ENCODE measurements at regions not wholly inside any gene's neighbourhood (a gene's known extent, or its start where the extent isn't known, plus 50 kb on each side); places are given as distances from the start of the nearest gene placed in this dataset.

DNA sequence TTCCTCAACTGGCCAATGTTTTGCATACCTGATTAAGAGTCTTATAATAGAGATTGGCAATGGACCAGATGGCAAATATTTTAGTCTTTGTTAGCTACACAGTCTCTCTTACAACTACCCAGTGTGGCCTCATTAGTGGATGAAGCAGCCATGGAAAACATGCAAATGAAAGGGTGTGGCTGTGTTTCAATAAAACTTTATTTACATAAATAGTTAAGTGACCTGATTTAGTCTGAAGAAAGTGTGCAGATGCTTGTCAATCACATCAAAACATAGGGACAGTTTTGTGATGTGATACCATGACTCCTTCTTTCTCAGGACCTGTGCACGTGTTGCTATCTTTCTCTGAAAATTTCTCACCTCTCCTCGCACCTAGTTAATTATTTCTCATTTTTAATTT, 309.8 kb upstream of the GRM7 start:
- no peak for DNase-seq (ENCODE audit: low spot score in 2 of 2)
- TF ChIP-seq, protein P1, sequence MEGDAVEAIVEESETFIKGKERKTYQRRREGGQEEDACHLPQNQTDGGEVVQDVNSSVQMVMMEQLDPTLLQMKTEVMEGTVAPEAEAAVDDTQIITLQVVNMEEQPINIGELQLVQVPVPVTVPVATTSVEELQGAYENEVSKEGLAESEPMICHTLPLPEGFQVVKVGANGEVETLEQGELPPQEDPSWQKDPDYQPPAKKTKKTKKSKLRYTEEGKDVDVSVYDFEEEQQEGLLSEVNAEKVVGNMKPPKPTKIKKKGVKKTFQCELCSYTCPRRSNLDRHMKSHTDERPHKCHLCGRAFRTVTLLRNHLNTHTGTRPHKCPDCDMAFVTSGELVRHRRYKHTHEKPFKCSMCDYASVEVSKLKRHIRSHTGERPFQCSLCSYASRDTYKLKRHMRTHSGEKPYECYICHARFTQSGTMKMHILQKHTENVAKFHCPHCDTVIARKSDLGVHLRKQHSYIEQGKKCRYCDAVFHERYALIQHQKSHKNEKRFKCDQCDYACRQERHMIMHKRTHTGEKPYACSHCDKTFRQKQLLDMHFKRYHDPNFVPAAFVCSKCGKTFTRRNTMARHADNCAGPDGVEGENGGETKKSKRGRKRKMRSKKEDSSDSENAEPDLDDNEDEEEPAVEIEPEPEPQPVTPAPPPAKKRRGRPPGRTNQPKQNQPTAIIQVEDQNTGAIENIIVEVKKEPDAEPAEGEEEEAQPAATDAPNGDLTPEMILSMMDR (IDR thresholded peaks at IDR 0.05) = no peak
- no peak for TF ChIP-seq POLR2AphosphoS5 (IDR thresholded peaks at IDR 0.05)
- TF ChIP-seq POLR2A (IDR thresholded peaks at IDR 0.05) = no peak
- Histone ChIP-seq H3K9me3 (peaks cover 11 to 27% of the 10 kb centered on the region in 2 donors), H3K4me3 (no peak overlapping the region), H3K27ac (no peak overlapping the region), H3K4me1 (no peaks in the 10 kb centered on the region), H3K36me3 (no peaks in the 10 kb centered on the region), H3K27me3 (no peaks in the 10 kb centered on the region)
- intact Hi-C loops (cut with DNase I; ENCODE audit: low total_unique reads) = no loop called here

DNA sequence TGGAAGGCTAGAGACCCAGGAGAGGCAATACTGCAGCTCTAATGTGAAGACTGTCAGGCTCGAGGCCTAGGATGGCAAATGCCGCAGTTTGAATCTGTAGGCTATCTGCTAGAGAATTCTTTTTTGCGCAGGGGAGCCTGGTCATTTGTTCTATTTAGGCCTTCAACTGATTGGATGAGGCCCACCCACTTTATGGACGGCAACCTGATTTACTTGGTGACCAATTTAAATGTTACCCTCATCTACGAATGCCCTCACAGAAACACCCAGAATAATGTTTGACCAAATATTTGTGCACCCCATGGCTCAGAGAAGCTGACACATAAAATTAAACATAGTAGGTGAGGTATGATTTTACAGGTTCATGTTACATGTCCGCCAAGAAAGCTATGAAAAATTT, 300.7 kb upstream of the GRM7 start:
- Histone ChIP-seq H3K27me3 (no peaks in the 10 kb centered on the region), H3K9me3 (no peaks in the 10 kb centered on the region), H3K4me1 (no peaks in the 10 kb centered on the region), H3K27ac (no peak overlapping the region), H3K36me3 (no peaks in the 10 kb centered on the region), H3K4me3 (no peak overlapping the region)
- no peak for DNase-seq (ENCODE audit: low spot score in 2 of 2)
- intact Hi-C loops (cut with DNase I; ENCODE audit: low total_unique reads) = no loop called here
- TF ChIP-seq POLR2AphosphoS5 (IDR thresholded peaks at IDR 0.05) (no peak), POLR2A (IDR thresholded peaks at IDR 0.05) (no peak)
- TF ChIP-seq, protein P1 (IDR thresholded peaks at IDR 0.05) = no peak

DNA sequence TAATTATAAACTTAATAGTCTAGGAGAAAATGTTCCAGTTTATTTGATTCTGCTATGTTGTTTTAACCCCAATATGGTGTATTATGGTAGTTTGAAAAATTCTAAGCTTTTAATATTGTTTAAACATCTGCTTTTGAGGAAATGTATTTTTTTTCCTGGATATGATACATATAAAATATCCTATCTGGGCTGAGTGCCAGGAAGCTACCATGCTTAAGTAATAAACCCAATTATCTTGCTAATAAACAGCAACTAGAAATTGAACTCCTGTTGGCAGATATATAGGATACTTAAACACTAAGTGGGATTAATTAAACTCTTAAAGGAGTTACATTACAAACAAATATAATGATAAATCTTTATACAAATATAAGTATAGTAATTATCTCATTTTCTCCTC, 293.7 kb upstream of the GRM7 start:
- TF ChIP-seq POLR2A (IDR thresholded peaks at IDR 0.05) (no peak), POLR2AphosphoS5 (IDR thresholded peaks at IDR 0.05) (no peak)
- TF ChIP-seq, protein P1 (IDR thresholded peaks at IDR 0.05) = no peak
- intact Hi-C loops (cut with DNase I; ENCODE audit: low total_unique reads) = no loop called here
- no peak overlapping the region for H3K27ac ChIP-seq
- H3K9me3 ChIP-seq = no peaks in the 10 kb centered on the region
- H3K27me3 ChIP-seq = no peaks in the 10 kb centered on the region
- no peak overlapping the region for H3K4me3 ChIP-seq
- no peaks in the 10 kb centered on the region for H3K36me3 ChIP-seq
- no peak for DNase-seq (ENCODE audit: low spot score in 2 of 2)
- H3K4me1 ChIP-seq = no peaks in the 10 kb centered on the region

DNA sequence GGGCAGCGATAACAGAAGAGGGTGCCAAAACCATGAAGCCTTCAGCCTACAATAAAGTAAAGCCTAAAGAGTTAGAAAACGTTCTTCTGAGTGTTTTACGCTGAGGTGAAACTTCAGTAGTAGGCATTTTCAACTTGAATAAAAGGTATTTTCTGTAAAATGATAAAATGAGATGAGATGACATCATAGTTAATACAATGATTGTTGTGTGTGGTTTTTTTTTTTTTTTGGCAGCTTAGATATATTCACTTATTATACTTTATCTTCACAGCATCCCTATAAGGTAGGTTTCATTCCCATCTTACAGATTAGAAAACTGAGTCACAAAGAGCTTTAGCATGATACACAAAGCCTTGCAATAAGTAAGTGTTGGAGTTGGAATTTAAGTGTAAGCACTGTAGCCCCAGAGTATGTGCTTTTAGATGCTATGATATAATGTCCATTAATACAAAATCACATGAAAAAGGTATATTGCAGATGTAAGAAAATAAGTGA, 291.9 kb upstream of the GRM7 start:
- Histone ChIP-seq H3K4me3 (no peak overlapping the region), H3K9me3 (no peaks in the 10 kb centered on the region), H3K4me1 (no peaks in the 10 kb centered on the region), H3K36me3 (no peaks in the 10 kb centered on the region), H3K27me3 (no peaks in the 10 kb centered on the region), H3K27ac (no peak overlapping the region)
- TF ChIP-seq, protein P1 (IDR thresholded peaks at IDR 0.05) = no peak
- TF ChIP-seq POLR2A (IDR thresholded peaks at IDR 0.05) (no peak), POLR2AphosphoS5 (IDR thresholded peaks at IDR 0.05) (no peak)
- no peak for DNase-seq (ENCODE audit: low spot score in 2 of 2)
- intact Hi-C loops (cut with DNase I; ENCODE audit: low total_unique reads) = no loop called here

DNA sequence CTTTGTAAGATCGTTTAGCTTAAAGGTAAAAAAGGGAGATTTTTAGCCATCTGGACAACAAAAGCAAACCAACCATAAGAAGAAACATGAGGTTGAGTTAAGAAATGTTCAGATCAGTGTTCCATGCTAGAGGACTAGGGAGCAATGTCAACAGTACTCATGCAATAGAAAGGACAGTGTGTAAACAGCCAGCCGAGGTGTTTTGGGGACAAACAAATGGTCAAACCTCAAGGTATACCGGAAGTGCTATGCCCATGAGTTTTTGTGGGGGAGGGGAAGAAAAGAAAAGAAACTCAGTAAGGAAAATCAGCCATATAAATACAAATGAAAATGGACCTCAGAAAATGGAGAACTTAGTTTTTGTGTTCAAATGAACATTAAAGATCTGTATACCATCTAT, 289.5 kb upstream of the GRM7 start:
- Histone ChIP-seq H3K27ac (no peak overlapping the region), H3K9me3 (no peaks in the 10 kb centered on the region), H3K4me1 (no peaks in the 10 kb centered on the region), H3K36me3 (no peaks in the 10 kb centered on the region), H3K4me3 (no peak overlapping the region), H3K27me3 (no peaks in the 10 kb centered on the region)
- intact Hi-C loops (cut with DNase I; ENCODE audit: low total_unique reads) = no loop called here
- TF ChIP-seq, protein P1 (IDR thresholded peaks at IDR 0.05) = no peak
- TF ChIP-seq POLR2AphosphoS5 (IDR thresholded peaks at IDR 0.05) (no peak), POLR2A (IDR thresholded peaks at IDR 0.05) (no peak)
- no peak for DNase-seq (ENCODE audit: low spot score in 2 of 2)
